ENCODE measurements at regions not wholly inside any gene's neighbourhood (a gene's known extent, or its start where the extent isn't known, plus 50 kb on each side); places are given as distances from the start of the nearest gene placed in this dataset.
A peak's percentile ranks its signal among the peaks of the same experiment; 100 is the strongest.
"Not testable (repeated sequence)": the region's sequence is repeated elsewhere in the genome, so short reads cannot be mapped to it uniquely, and the experiment has no call there.

DNA sequence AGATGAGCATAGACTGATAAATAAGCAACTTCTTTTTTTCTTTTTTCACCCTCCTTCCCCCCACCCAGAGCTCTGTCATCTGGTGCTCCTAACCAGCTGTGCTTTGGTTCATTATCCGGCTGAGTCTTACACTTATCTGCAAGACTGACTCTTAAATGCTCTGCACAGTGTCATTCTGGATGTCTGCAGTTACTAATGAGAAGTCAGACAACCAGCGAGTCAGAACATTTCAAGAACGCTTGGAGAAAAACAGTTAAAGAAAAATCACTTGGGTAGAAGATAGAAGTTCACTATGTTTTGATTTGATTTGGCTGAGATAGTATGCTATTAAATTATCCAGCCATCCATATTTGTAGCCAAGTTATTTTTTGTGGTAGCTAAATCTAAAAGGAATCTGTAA lies 328.9 kb upstream of the PRICKLE1 start:
- DNase-seq (ENCODE audit: low spot score): no peak

- no peak for DNase-seq (ENCODE audit: low spot score)
Measured at GRCh38 chr12:42916143-42916542, 326.6 kb upstream of the PRICKLE1 start.

DNA sequence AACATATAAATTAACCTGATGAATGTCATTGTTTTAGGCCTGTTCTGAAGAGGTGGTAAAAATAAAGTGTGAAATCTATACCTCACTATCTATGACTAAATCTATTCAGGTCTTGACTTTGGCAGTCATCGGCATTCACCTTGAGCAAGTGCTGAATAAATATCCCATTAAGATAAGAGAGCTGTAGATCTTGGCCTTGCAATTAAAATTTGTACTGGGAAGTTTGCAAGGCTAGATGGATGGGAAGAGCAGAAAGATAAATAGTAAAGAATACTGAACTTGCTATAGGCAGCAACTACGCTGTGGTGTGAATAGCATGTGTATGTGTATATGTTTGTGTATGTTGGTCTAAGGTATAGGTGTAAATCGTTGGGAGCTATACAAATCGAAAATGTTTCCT lies 325.9 kb upstream of the PRICKLE1 start:
- DNase-seq (ENCODE audit: low spot score): no peak

DNA sequence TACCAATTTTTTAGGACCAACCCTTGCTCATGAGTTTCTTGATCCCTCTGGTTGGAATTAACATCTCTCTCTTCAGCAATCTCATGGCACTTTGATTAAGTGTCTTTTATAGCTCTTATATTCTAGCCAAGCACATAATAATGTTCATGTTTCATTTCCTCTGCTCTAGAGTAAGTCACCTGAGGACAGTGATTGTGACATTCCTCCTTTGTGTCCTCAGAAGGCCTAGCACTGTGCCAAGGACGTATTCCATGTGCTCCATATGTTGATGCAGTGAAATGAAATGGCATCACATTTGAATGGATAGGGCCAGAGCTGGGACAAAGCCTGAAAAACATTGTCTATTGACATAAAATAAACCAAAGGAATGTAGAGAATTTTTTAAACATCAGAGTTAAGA lies 322.8 kb upstream of the PRICKLE1 start:
- no peak for DNase-seq (ENCODE audit: low spot score)

GRCh38 chr12:42910656-42911055 lies 321.1 kb upstream of the PRICKLE1 start:
- DNase-seq (ENCODE audit: low spot score): no peak

GRCh38 chr12:42908712-42909111 lies 319.2 kb upstream of the PRICKLE1 start:
- no peak for DNase-seq (ENCODE audit: low spot score)

DNA sequence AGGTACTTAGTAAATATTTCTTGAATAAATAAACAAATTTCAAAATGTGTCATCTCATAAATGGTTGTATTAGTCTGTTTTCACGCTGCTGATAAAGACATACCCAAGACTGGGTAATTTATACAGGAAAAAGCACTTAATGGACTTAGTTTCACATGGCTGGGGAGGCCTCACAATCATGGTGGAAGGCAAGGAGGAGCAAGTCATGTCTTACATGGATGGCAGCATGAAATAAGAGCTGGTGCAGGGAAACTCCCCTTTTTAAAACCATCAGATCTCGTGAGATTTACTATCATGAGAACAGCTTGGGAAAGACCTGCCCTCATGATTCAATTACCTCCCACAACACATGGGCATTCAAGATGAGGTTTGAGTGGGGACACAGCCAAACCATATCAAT lies 317.3 kb upstream of the PRICKLE1 start:
- not testable (repeated sequence) for DNase-seq (ENCODE audit: low spot score)

GRCh38 chr12:42905419-42905705 lies 315.8 kb upstream of the PRICKLE1 start:
- DNase-seq (ENCODE audit: low spot score): no peak

- DNase-seq (ENCODE audit: low spot score): peak; percentile 16
Measured at GRCh38 chr12:42904683-42905418, 315.3 kb upstream of the PRICKLE1 start.

- DNase-seq (ENCODE audit: low spot score): no peak
Measured at GRCh38 chr12:42903736-42904135, 314.2 kb upstream of the PRICKLE1 start.

DNA sequence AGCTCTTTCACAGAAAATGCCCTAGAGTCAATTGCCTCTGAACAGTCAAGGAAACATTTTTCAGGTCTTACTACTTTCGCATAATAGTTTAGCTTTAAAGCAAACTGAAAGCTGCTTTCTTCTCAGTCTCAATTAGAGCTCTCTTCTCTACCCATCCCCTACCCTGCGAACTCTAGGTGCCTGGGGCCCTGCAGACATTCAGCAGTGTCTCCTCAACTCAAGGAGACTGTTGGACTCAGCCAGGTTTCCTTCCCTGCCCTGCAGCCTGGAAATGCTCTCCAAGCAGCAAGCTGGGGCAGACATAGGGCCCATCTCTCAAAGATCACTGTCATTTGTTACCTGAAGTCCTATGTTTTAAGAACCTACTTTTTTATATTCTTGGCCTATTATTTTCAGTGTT lies 312.5 kb upstream of the PRICKLE1 start:
- DNase-seq (ENCODE audit: low spot score): no peak

- no peak for DNase-seq (ENCODE audit: low spot score)
Measured at GRCh38 chr12:42893803-42894202, 304.3 kb upstream of the PRICKLE1 start.

GRCh38 chr12:42892702-42893551 lies 303.4 kb upstream of the PRICKLE1 start:
- DNase-seq (ENCODE audit: low spot score): no peak

DNA sequence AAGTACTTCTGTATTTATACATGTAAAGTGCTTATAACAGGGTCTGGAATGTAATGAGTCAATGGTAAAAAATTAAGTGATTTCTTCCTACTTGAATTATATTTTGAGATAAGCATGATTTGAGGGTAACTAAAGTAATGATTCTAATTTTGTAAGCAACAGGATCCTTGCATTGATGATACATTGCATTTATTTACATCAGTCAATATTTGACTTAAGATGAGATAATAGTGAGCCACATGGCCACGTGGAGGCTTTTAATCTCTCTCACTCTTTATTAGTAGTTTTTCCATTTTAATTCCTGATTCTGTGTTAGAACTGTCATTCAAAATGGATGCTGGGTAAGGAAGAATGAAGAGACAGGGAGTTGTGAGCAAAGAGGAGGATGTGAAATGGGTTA lies 298.1 kb upstream of the PRICKLE1 start:
- no peak for DNase-seq (ENCODE audit: low spot score)

GRCh38 chr12:42886160-42886559 lies 296.6 kb upstream of the PRICKLE1 start:
- no peak for DNase-seq (ENCODE audit: low spot score)

DNA sequence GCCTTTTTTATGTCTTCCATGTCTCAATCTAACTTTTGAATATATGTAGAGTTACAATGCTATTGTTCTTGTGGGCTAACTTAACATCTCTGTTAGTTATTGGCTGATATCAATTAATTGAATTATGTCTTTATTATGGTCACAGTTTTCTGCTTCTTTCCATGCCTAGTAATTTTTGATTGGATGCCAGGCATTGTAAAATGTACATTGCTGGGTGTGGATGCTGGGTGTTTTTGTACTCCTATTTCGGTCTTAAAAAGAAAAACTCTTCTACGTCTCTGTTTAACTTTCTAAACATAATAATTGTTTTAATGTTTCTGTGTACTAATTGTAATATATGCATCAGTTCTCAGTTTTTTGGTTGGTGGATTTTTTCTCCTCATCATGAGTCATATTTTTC lies 296.1 kb upstream of the PRICKLE1 start:
- DNase-seq (ENCODE audit: low spot score): no peak

DNA sequence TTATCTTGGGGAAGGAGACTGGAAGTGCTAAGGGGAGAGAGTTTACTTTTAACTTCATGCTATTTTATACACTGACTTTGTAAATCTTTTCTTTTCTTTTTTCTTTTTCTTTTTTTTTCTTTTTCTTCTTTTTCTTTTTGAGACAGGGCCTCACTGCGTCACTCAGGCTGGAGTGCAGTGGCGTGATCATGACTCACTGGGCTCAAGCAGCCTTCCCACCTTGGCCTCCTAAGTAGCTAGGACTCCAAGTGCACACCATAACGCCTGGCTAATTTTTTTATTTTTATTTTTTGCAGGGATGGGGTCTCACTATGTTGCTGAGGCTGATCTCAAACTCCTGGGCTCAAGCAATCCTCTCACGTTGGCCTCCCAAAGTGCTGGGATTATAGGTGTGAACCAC lies 294.6 kb upstream of the PRICKLE1 start:
- DNase-seq (ENCODE audit: low spot score): no peak

DNA sequence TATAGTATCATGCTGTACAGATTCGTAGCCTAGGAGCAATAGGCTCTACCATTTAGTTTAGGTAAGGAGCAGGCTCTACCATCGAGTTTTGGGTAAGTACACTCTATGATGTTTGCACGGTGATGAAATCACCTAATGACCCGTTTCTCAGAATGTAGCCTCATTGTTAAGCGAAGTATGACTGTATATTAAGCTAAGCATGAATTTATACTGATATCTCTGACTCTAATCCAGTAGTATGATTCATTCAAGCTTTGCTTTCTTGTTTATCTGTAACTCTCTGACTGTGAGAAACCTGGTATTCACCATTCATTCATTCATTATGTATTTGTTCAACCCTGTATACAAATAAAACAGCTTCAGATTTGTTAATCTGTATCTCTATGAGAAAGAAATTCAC lies 283.9 kb upstream of the PRICKLE1 start:
- no peak for DNase-seq (ENCODE audit: low spot score)

DNA sequence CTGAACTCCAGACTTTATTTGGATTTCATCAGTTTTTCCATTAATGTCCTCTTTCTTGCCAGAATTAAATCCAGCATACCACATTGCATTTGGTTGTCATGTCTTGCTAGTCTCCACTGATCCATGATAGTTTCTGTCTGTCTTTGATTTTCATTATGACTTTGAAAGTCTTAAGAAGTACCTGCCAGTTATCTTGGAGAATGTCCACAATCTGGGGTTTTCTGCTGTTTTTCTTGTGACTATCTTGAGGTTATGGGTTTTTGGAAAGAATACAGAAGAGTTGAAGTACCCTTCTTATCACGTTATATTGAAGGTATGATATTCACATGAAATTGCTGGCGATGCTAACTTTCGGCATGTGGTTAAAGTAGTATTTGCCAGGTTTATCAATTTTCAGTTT lies 282.3 kb upstream of the PRICKLE1 start:
- DNase-seq (ENCODE audit: low spot score): no peak

DNA sequence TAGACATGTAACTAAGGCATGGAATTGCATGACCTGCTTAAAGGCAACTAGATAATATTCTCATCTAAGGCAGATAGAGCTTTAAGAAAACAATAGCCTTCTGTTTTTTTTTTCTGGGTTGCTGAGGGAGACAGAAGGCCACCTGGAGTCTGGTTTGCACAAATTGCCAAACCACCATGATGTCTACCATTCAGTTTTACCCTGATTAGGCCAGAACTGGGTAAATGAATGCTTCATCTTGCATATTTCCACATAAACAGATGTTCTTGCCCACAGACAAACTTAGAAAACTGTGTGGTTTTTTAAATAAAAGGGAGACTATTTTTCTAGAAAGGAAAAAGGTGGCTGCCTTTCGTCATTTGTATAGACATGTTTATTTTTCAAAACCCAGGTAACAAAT lies 278.7 kb upstream of the PRICKLE1 start:
- no peak for DNase-seq (ENCODE audit: low spot score)

- DNase-seq (ENCODE audit: low spot score): no peak
Measured at GRCh38 chr12:42865282-42865681, 275.7 kb upstream of the PRICKLE1 start.

GRCh38 chr12:42862055-42862454 lies 272.5 kb upstream of the PRICKLE1 start:
- DNase-seq (ENCODE audit: low spot score): no peak

DNA sequence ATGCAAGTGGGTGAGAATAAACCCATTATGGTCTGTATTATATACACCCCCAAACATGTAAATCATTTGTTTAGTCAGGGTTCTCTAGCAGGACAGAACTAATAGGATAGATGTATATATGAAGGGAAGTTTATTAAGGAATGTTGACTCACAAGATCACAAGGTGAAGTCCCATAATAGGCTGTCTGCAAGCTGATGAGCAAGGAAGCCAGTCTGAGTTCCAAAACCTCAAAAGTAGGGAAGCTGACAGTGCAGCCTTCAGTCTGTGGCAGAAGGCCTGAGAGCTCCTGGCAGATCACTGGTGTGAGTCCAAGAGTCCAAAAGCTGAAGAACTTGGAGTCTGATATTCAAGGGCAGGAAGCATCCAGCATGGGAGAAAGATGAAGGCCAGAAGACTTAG lies 270.8 kb upstream of the PRICKLE1 start:
- DNase-seq (ENCODE audit: low spot score): not testable (repeated sequence)

- DNase-seq (ENCODE audit: low spot score): no peak
Measured at GRCh38 chr12:42859612-42860011, 270.1 kb upstream of the PRICKLE1 start.
